H1 (cell line): ENCODE measurements at regions not wholly inside any gene's neighbourhood (a gene's known extent, or its start where the extent isn't known, plus 50 kb on each side); places are given as distances from the start of the nearest gene placed in this dataset.

Experiments
- CTCF ChIA-PET: fragments of 300-600 bp; sonication (Branson Sonifier 250); formaldehyde crosslinking; loops from one replicate; lab custom pipeline; 2021; ENCODE audit not compliant: partially characterized antibody; lab: Charles Lee
- POLR2A ChIA-PET: fragments of 300-600 bp; sonication (Branson Sonifier 250); formaldehyde crosslinking; loops from one replicate; lab custom pipeline; 2021; ENCODE audit warnings: inconsistent platforms; ENCODE audit not compliant: partially characterized antibody; lab: Charles Lee
- DNase-seq, 2 experiments: peaks; one replicate each; pipeline versions ENCODE4 v3.0.0 to v3.0.0-alpha.2; 2010 to 2022; ENCODE audit warnings: low spot score in 2 of 2, low read depth in 1 of 2, mixed read lengths in 1 of 2
- FAIRE-seq: peaks from 2 replicates; lab custom pipeline; 2011; peaks lifted over from hg19 to GRCh38; lab: Jason Lieb, UNC
- H2AFZ ChIP-seq: 2 replicates; pipeline ENCODE4 v1.8.1; 2012; ENCODE audit warnings: low read length, inconsistent platforms
- H2AK5ac ChIP-seq: 2 replicates; pipeline ENCODE4 v1.6.1; 2013; ENCODE audit warnings: low read depth, low read length
- H2BK120ac ChIP-seq: replicated peaks from 2 replicates; pipeline ENCODE3; 2013; ENCODE audit warnings: low read depth, low read length, inconsistent platforms
- H2BK12ac ChIP-seq: 2 replicates; pipeline ENCODE4 v1.6.1; 2013; ENCODE audit warnings: low read depth, low read length
- H2BK15ac ChIP-seq: 2 replicates; pipeline ENCODE4 v1.6.1; 2013; ENCODE audit warnings: low read length
- H2BK20ac ChIP-seq: 2 replicates; pipeline ENCODE4 v1.6.1; 2013; ENCODE audit warnings: low read length
- H2BK5ac ChIP-seq: 2 replicates; pipeline ENCODE4 v1.6.1; 2013; ENCODE audit warnings: low read depth, low read length
- H3K14ac ChIP-seq: 2 replicates; pipeline ENCODE4 v1.6.1; 2013; ENCODE audit warnings: inconsistent platforms; ENCODE audit not compliant: insufficient read length
- H3K18ac ChIP-seq: 2 replicates; pipeline ENCODE4 v1.6.1; 2013; ENCODE audit warnings: low read length; ENCODE audit errors: extremely low read depth
- H3K23ac ChIP-seq: 2 replicates; pipeline ENCODE4 v1.6.1; 2013; ENCODE audit warnings: inconsistent platforms; ENCODE audit not compliant: insufficient read length
- H3K23me2 ChIP-seq: 2 replicates; pipeline ENCODE4 v1.6.1; 2013; ENCODE audit warnings: low read depth, low read length
- H3K27ac ChIP-seq: 2 replicates; pipeline ENCODE4 v1.6.1; 2011; ENCODE audit warnings: low read depth, low read length, inconsistent platforms
- H3K27me3 ChIP-seq, 4 experiments: replicated peaks in 1 of 4; 1 replicate in 1 of 4; 2 replicates in 3 of 4; pipeline versions ENCODE4 v1.6.1 to v1.8.1; 2011 to 2013; ENCODE audit warnings: low read length in 3 of 4, mild to moderate bottlenecking in 3 of 4, inconsistent platforms in 2 of 4, mixed read lengths in 2 of 4, moderate library complexity in 1 of 4; ENCODE audit not compliant: control insufficient read depth in 3 of 4, insufficient read depth in 3 of 4; ENCODE audit errors: extremely low read depth in 1 of 4
- H3K36me3 ChIP-seq, 4 experiments: 2 replicates each; pipeline versions ENCODE4 v1.6.1 to v1.8.1; 2011 to 2013; ENCODE audit warnings: mild to moderate bottlenecking in 4 of 4, low read length in 3 of 4, moderate library complexity in 2 of 4, control low read depth in 1 of 4, inconsistent platforms in 1 of 4; ENCODE audit not compliant: insufficient read depth in 4 of 4, control insufficient read depth in 2 of 4
- H3K4ac ChIP-seq: replicated peaks from 2 replicates; pipeline ENCODE3; 2013; ENCODE audit warnings: low read length, low read depth, mixed read lengths, inconsistent platforms; ENCODE audit not compliant: insufficient read length
- H3K4me1 ChIP-seq, 4 experiments: replicated peaks in 1 of 4; 1 replicate in 1 of 4; 2 replicates in 3 of 4; pipeline versions ENCODE4 v1.6.1 to v1.8.1; 2011 to 2013; ENCODE audit warnings: low read length in 3 of 4, inconsistent platforms in 2 of 4, mixed read lengths in 1 of 4; ENCODE audit not compliant: insufficient read depth in 4 of 4, control insufficient read depth in 3 of 4
- H3K4me2 ChIP-seq, 2 experiments: 2 replicates each; pipeline versions ENCODE4 v1.6.1 to v1.8.1; 2011 to 2013; ENCODE audit warnings: low read depth in 2 of 2, low read length in 2 of 2, control low read depth in 1 of 2, inconsistent platforms in 1 of 2, mild to moderate bottlenecking in 1 of 2; ENCODE audit not compliant: insufficient read depth in 1 of 2
- H3K4me3 ChIP-seq, 4 experiments: fragments of 200-600, 300-600 bp in 1 of 4; sonication (generic), shearing (Covaris generic), sonication (Bioruptor Twin) in 1 of 4; 2 replicates each; pipeline versions ENCODE4 v1.5.1 to v1.8.1; 2011 to 2016; ENCODE audit warnings: low read length in 4 of 4, low read depth in 3 of 4, control low read depth in 2 of 4, inconsistent platforms in 2 of 4, mild to moderate bottlenecking in 2 of 4, mixed read lengths in 1 of 4, moderate library complexity in 1 of 4; ENCODE audit not compliant: insufficient read depth in 2 of 4; ENCODE audit errors: extremely low read depth in 1 of 4
- H3K56ac ChIP-seq: replicated peaks from 2 replicates; pipeline ENCODE3; 2013; ENCODE audit warnings: low read depth, mild to moderate bottlenecking, mixed read lengths, low read length, inconsistent platforms; ENCODE audit not compliant: insufficient read length
- H3K79me1 ChIP-seq: 2 replicates; pipeline ENCODE4 v1.6.1; 2013; ENCODE audit warnings: low read depth, low read length, control low read depth
- H3K79me2 ChIP-seq, 2 experiments: 2 replicates each; pipeline versions ENCODE4 v1.6.1 to v1.8.1; 2012 to 2013; ENCODE audit warnings: low read length in 2 of 2, mild to moderate bottlenecking in 2 of 2, inconsistent platforms in 1 of 2; ENCODE audit not compliant: insufficient read depth in 2 of 2, control insufficient read depth in 1 of 2
- H3K9ac ChIP-seq, 4 experiments: replicated peaks in 1 of 4; 1 replicate in 1 of 4; 2 replicates in 3 of 4; pipeline versions ENCODE4 v1.6.1 to v1.8.1; 2011 to 2013; ENCODE audit warnings: low read depth in 3 of 4, low read length in 3 of 4, control low read depth in 2 of 4, mild to moderate bottlenecking in 2 of 4, moderate library complexity in 2 of 4, inconsistent platforms in 1 of 4; ENCODE audit errors: extremely low read depth in 1 of 4
- H3K9me3 ChIP-seq, 2 experiments: 2 replicates each; pipeline versions ENCODE4 v1.6.1 to v1.8.1; 2012 to 2013; ENCODE audit warnings: mild to moderate bottlenecking in 2 of 2, moderate library complexity in 2 of 2, control low read depth in 1 of 2, inconsistent platforms in 1 of 2, low read depth in 1 of 2, low read length in 1 of 2, mixed read lengths in 1 of 2; ENCODE audit not compliant: insufficient read depth in 2 of 2
- H4K20me1 ChIP-seq, 2 experiments: replicated peaks in 1 of 2; 2 replicates each; pipeline versions ENCODE3 to v1.8.1; 2011 to 2013; ENCODE audit warnings: inconsistent platforms in 2 of 2, low read length in 2 of 2, mild to moderate bottlenecking in 1 of 2; ENCODE audit not compliant: insufficient read depth in 2 of 2, control insufficient read depth in 1 of 2
- H4K5ac ChIP-seq: 2 replicates; pipeline ENCODE4 v1.6.1; 2013; ENCODE audit warnings: low read length, low read depth, mixed read lengths, inconsistent platforms; ENCODE audit not compliant: insufficient read length
- H4K8ac ChIP-seq: 2 replicates; pipeline ENCODE4 v1.8.0; 2013; ENCODE audit warnings: mild to moderate bottlenecking, moderate library complexity, low read length, inconsistent platforms; ENCODE audit not compliant: insufficient read depth; ENCODE audit errors: extremely low read depth
- H4K91ac ChIP-seq: replicated peaks from 2 replicates; pipeline ENCODE3; 2013; ENCODE audit warnings: low read length, mixed read lengths, inconsistent platforms; ENCODE audit not compliant: insufficient read length
- CBX5 ChIP-seq: fragments of 300-800, 300-1000 bp; sonication (generic); IDR thresholded peaks from 2 replicates; pipeline ENCODE4 v1.7.1; 2016; ENCODE audit warnings: antibody characterized with exemption, low read length, low read depth
- EGR1 ChIP-seq: IDR thresholded peaks from 2 replicates; pipeline ENCODE4 v1.6.1; 2011; ENCODE audit warnings: low read depth, low read length, borderline replicate concordance
- MAFK ChIP-seq: IDR thresholded peaks from 2 replicates; pipeline ENCODE4 v1.6.1; 2012; ENCODE audit warnings: low read depth, mild to moderate bottlenecking, improper control_type of control experiment, low read length
- POLR2AphosphoS5 ChIP-seq: IDR thresholded peaks from 2 replicates; pipeline ENCODE4 v1.6.1; 2011; ENCODE audit warnings: low read depth, low read length
- RXRA ChIP-seq: IDR thresholded peaks from 2 replicates; pipeline ENCODE4 v1.6.1; 2011; ENCODE audit warnings: low read depth, mild to moderate bottlenecking, low read length, moderate library complexity; ENCODE audit not compliant: insufficient read depth
- SIRT6 ChIP-seq: IDR thresholded peaks from one replicate; pipeline ENCODE4 v1.7.1; 2012; ENCODE audit warnings: low read length, inconsistent platforms
- SRF ChIP-seq: IDR thresholded peaks from 2 replicates; pipeline ENCODE4 v1.6.1; 2011; ENCODE audit warnings: mild to moderate bottlenecking, low read depth, low read length, moderate library complexity
- TCF12 ChIP-seq: IDR thresholded peaks from 2 replicates; pipeline ENCODE4 v1.6.1; 2011; ENCODE audit warnings: low read depth, mild to moderate bottlenecking, low read length
- WGBS, 2 experiments: shearing (Covaris generic) in 1 of 2; methylation state at CpG; one replicate each; pipeline versions ENCODE4 v1.1.6 to v1.1.7; 2013 to 2015; ENCODE audit warnings: low lambda C conversion rate in 2 of 2, mixed read lengths in 2 of 2, inconsistent platforms in 1 of 2, low coverage in 1 of 2, missing lambda C conversion rate in 1 of 2; ENCODE audit not compliant: insufficient replicate concordance in 2 of 2, insufficient coverage in 1 of 2, insufficient read length in 1 of 2; ENCODE audit errors: extremely low coverage in 1 of 2, missing lambda C conversion rate in 1 of 2; 5-methylcytosine and 5-hydroxymethylcytosine counted together

GRCh38 chr10:84718877-84719616 is 390.7 kb downstream of the CCSER2 start:
- no peak overlapping the region for H4K8ac ChIP-seq
- no peak overlapping the region for H4K5ac ChIP-seq
- no peaks in the 10 kb centered on the region for H3K9me3 ChIP-seq
- H3K23me2 ChIP-seq: peaks cover 2% of the 10 kb centered on the region; the same call in 1 of the 2 replicates
- no peaks in the 10 kb centered on the region for H3K36me3 ChIP-seq
- no peak overlapping the region for H3K27ac ChIP-seq
- H2AK5ac ChIP-seq: no peak overlapping the region
- H3K14ac ChIP-seq: no peak overlapping the region
- POLR2A ChIA-PET: no interaction called here
- no peaks in the 10 kb centered on the region for H3K79me1 ChIP-seq
- CTCF ChIA-PET: interaction anchor here (0.6 to 5.9 kb wide), 7 partner anchors 10 to 452 kb away, joined by 3 to 36 read pairs (median 4); no protein-coding TSS in a partner anchor
- H3K56ac ChIP-seq: no peak overlapping the region
- H3K9ac ChIP-seq: no peak overlapping the region
- no peak overlapping the region for H2BK120ac ChIP-seq
- TF ChIP-seq MAFK (no peak), SIRT6 (no peak), CBX5 (no peak), POLR2AphosphoS5 (no peak), RXRA (no peak), EGR1 (no peak), TCF12 (no peak), SRF (no peak)
- no peak overlapping the region for H2BK12ac ChIP-seq
- no peaks in the 10 kb centered on the region for H4K20me1 ChIP-seq
- no peak overlapping the region for H4K91ac ChIP-seq
- no peak overlapping the region for H2BK15ac ChIP-seq
- H3K4me1 ChIP-seq: no peaks in the 10 kb centered on the region
- H3K4ac ChIP-seq: no peak overlapping the region
- H3K18ac ChIP-seq: no peak overlapping the region
- WGBS, 2 experiments: 80% methylated on average over 3 of the region's 3 CpGs; no CpG with 5 or more reads in 1 of the 2 experiments
- H2AFZ ChIP-seq: no peak overlapping the region
- H3K4me2 ChIP-seq: no peak overlapping the region
- DNase-seq (no peak), FAIRE-seq (no peak)
- H3K23ac ChIP-seq: no peak overlapping the region
- H3K79me2 ChIP-seq: no peaks in the 10 kb centered on the region
- H3K27me3 ChIP-seq: no peaks in the 10 kb centered on the region
- H2BK5ac ChIP-seq: no peak overlapping the region
- H3K4me3 ChIP-seq: no peak overlapping the region
- no peak overlapping the region for H2BK20ac ChIP-seq
